Middle frontal gyrus (tissue), 1 donor: ENCODE measurements at regions not wholly inside any gene's neighbourhood (a gene's known extent, or its start where the extent isn't known, plus 50 kb on each side); places are given as distances from the start of the nearest gene placed in this dataset.
A peak's percentile ranks its signal among the peaks of the same experiment; 100 is the strongest.

Source experiments
- DNase-seq: peaks from one replicate; pipeline ENCODE4 v3.0.0-alpha.2; 2015; ENCODE audit warnings: low spot score; ENCODE audit errors: extremely low spot score

GRCh38 chr2:217527590-217528202 lies 475.1 kb downstream of the TNS1 start:
- no peak for DNase-seq

DNA sequence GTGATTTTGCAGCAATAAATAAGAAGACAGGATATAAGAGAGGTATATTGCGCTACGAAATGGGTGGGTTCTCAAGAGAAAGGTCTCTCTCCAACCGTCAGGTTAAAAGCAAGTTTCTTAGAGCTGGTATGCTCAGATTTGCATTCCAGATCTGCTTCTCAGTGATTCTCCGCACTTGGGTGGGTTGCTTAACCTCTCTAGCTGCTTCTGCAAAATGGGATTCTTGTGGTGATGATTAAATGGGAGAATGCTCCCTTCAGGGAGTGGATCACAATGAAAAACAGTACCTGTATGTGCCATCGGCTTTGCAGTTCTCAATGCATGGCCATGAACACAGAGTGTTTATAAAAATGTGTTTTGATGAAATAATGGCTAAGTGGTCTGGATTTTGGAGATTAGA lies 477.7 kb downstream of the TNS1 start:
- no peak for DNase-seq

GRCh38 chr2:217523286-217523685 lies 479.5 kb downstream of the TNS1 start:
- no peak for DNase-seq

- no peak for DNase-seq
Measured at GRCh38 chr2:217521820-217522219, 481.0 kb downstream of the TNS1 start.

GRCh38 chr2:217520356-217521010 lies 482.3 kb downstream of the TNS1 start:
- no peak for DNase-seq

DNA sequence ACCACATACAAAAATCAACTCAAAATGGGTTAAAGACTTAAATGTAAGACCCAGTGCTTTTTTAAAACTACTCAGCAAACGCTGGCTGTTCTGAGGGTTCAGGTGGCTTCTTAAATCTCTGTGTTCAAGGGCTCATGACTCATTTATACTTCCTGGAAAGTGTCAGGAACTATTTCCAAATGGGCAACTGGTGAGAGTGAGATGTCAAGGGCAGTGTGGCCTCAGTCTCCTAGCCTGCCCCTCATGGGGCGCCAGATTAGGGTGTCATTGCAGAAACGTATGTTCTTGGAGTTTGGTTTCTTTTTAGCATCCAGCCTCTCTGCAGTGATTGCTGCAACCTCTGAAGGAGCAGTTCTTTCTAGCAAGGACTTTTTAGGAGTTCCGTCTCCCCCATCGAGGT lies 485.4 kb downstream of the TNS1 start:
- no peak for DNase-seq

- no peak for DNase-seq
Measured at GRCh38 chr2:217515615-217516309, 487.0 kb downstream of the TNS1 start.

GRCh38 chr2:217513258-217513657 lies 489.5 kb downstream of the TNS1 start:
- DNase-seq, result no peak

DNA sequence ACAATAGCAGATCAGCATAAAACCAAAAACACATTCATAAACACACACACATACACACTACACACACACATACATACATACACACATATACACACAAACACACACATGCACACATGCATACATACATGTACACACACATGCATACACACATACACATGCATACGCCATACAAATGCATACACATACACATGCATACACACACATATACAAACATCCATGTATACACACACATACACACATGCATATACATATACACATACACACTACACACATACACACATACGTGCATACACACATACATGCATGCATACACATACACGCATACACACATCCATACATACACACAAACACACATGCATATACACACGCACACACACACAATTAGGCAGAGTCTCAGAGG lies 490.1 kb downstream of the TNS1 start:
- no peak for DNase-seq

GRCh38 chr2:217512259-217512658 lies 490.5 kb downstream of the TNS1 start:
- DNase-seq, result no peak

GRCh38 chr2:217511850-217512249 lies 490.9 kb downstream of the TNS1 start:
- DNase-seq, result no peak

DNA sequence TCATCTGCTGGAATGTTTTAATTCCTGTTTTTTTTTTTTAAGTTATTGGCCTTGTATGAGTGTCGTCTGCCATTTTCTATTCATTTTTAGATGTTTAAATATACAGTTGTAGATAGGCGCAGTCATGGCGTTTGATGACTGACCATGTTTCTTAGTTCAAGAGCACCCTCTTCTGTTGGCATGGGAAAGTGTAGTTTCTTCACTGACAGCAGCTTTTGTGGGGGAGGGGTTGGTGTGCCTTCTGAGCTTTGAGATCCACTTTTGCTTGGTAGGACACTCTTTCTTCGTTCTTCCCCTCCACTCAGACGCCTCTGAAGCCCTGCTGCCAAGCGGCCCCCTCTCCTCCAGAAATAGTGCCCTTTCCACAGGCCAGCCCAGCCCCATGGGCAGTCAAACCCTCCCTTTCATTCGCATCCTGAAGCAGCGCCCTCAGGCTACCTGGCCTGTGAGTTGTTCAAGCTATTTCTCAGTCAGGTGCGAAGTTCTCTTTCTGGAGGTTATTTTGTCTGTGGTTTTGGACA lies 492.0 kb downstream of the TNS1 start:
- peak; percentile 72 for DNase-seq

- DNase-seq, result no peak
Measured at GRCh38 chr2:217505303-217505702, 497.5 kb downstream of the TNS1 start.

- DNase-seq, result no peak
Measured at GRCh38 chr2:217501887-217502286, 500.9 kb downstream of the TNS1 start.

- no peak for DNase-seq
Measured at GRCh38 chr2:217497843-217498377, 504.9 kb downstream of the TNS1 start.

- no peak for DNase-seq
Measured at GRCh38 chr2:217494557-217494956, 508.2 kb downstream of the TNS1 start.

DNA sequence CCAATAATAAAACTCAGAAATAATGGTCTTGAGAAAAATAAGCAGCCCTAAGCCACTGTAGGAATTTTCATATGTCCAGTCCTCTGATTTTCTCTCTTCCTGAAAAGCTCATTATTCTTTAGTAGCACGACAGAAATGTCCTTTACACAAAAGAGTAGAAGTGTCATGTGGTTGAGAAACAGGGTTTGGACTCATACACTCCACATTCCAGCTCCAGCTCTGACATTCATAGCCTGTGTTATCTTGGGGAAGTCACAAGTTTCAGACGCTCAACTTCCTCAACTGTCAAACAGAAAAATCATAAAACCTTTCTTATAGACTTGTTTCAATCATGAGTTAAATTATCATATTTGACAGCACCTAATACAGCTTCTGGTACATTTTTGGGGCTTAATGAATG lies 511.5 kb downstream of the TNS1 start:
- no peak for DNase-seq

DNA sequence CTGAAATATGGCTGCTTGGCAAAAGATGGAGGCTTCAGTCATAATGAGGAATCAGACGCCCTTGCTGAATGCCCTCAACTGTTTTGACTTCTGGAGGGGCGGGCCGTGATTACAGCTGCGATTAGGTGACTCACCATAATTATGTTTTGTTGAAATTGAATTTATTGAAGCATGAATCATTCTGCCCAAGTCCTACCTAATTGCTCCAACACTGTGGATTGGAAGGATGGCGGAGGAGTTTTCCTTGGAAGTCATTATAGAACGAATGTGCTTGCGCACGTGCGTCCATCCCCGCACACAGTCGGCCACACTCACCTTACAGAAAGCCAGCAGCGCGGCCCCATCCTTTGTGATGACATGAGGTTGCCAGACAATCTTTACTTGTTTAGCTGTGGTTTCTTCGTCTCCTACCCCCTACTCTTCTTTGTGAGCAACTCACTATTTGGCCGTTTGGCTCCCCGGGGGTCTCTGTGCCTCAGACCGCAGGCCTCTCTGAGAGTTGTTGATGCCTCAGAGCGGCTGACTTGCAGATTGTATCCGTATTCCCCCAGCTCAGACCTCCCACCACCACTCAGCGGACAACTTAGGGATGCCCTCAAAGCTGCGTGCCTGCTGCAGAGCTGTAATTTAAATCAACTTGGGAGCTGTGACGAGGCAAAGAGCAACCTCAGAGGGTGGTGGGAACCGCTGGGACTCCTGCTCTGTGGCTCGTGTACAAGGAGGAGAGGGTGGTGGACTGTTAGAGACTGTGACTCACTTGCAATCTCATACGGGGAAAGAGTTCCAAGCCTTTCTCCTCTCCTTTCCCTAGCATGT lies 513.4 kb downstream of the TNS1 start:
- DNase-seq, result no peak

DNA sequence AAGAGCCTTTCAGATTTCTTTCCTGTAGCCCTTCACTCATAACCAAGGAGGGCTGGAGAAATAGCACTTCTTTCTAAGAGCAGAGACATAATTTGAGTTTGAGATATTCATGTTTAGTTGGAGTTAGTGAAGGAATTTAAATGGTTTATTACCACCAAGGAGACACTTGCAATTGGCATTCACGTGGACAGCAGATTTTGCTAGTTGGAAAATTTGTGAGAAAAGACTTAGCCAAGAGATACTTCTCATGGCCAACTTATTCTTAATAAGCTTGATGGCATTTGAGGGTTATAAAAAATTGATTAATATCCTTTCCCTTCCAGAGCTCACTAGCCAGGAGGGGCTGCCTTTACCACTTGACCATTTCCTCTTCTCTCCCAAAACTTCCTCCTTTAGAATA lies 518.7 kb downstream of the TNS1 start:
- DNase-seq, result no peak

GRCh38 chr2:217482056-217482710 lies 520.6 kb downstream of the TNS1 start:
- DNase-seq, result no peak

DNA sequence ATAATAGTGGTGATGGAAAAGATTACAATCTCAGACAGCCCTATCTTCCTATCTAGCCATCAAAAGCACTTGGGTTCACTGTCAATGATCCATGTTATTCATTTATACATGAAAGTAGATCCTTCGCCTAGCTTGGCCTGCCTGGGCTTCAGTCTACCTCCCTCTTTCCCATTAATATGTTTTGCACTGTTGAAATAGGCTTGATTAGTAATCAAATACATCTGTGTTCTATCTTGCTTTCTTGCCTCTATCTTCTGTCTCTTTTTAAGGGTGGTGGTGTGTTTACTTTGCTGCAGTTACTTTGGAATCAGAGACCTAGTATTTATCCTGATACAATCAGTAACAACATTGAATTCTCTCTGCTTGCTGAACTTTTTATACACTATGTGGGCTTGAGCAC lies 521.2 kb downstream of the TNS1 start:
- DNase-seq, result no peak
